GM18505 (cell line): ENCODE measurements at regions not wholly inside any gene's neighbourhood (a gene's known extent, or its start where the extent isn't known, plus 50 kb on each side); places are given as distances from the start of the nearest gene placed in this dataset.

Source experiments
- ATAC-seq: cut with Tn5 transposase; IDR thresholded peaks from one replicate; pipeline ENCODE4 v1.9.1; 2021; ENCODE audit not compliant: unreplicated experiment
- POLR2A ChIP-seq: IDR thresholded peaks from 4 replicates; pipeline ENCODE4 v1.6.1; 2011; ENCODE audit warnings: borderline replicate concordance; ENCODE audit not compliant: insufficient read depth, insufficient read length; ENCODE audit errors: extremely low read depth

DNA sequence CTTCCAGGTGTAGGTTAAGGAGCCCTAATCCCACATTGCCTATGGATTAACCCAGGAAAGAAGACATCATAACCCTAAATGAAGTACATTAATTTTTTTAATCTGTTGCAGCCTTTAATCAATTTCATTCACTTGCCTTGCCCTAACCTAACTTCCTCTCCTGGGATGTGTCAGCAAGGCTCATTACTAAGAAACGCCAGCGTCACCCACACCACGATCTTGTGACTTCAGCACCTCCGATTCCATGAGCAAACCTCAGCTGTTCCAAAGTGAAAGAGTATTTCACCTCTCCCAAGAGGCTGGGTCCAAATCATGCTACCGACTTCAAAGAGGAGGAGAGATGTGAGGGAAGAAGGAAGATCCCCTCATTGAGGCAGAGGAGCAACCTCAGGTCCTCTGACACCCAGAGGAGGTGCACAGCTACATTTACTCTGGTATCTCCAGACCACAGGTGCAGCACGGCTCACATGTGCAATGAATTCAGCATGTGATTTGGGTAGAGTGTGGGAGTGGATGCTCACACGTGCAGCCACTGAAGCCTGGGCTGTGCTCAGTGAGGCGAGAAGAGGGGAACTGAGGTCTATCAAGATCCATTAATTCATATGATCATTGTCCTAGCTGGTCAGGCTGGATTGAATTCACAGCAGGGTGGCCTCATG is 134.1 kb downstream of the SLC30A10 start:
- TF ChIP-seq POLR2A = no peak
- ATAC-seq = peak; percentile 81

DNA sequence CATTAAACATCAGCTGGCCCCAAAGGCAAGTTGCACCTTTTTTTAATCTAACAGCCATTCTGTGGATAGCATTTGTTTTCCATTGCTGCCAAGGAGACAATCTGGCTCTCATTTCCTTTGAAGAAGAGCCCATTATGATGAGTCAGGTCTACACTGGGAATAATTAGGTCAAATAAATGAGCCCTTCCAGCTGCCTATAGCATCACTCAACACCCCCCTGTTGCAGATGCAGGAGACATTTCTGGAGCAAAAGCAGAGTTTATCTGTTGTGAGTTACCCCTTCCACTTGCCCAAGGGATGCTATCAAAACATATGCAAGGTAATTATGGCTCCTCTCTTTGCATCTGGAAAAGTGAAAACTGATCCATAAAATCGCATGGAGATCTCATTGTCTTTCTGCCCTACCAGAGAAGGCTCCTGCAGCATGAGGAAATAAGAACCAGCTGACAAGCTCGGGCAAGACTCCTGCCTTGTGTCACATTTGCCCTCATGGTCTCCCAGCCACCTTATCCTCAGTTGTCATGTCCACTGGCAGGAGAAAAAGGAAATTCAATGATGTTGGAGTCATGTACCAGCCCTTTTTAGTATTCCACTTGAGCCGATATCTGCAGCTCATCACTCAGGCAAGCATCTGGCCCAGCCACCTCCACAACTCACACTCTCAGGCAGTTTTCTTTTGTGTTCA is 135.9 kb downstream of the SLC30A10 start:
- TF ChIP-seq POLR2A = no peak
- no peak for ATAC-seq

DNA sequence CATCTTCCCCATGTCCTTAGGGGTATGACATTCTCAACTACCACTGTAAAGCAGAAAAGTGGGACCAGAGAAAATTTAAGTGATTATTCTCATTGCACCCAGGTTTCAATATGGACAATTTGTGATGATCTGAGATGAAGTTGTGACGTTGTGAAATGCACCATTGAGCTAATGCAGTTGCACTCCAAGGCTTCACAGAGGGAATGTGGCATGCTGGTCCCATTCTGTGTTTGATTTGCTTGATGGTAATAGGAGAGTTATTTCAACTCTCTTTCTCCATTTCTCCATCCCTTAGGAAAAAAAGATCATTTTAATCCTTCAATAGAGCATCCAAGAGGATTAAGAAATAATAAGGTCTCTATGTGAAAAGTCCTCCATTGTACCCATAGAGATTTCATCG is 136.6 kb downstream of the SLC30A10 start:
- no peak for ATAC-seq
- no peak for TF ChIP-seq POLR2A

DNA sequence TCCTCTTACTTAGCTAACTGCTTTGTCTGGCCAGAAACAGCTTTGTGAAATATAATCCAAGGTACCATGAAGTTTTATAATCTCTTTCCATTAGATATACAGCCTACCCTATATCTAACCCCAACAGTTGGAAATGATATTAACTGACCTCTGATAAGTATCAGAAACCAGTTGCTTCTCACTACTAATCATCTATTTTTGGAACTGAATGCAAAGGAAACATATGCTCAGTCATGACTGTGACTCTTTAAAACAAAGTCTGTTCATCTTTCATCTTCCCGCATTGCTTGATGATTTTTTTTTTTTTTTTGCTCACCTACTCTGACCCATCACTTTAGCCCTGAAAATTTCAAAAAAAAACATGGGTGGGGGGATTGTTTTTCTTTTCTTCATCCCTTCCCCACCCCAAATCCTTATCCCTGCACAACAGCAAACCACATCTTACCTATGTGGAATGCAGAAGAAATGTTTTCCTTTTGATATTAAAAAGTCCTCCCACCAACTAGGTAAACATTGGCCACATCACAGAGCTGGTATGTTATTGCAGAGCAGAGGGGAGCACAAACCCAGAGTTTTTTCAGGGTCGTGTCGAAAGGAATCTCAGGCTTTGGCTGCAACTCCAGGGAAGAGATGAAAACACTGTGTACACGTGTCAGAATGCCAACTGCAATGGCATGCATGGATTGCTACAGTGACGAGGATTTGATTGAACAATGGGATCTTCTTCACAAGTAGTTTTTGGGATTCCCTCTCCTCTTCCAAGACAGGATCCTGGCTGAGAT is 137.3 kb downstream of the SLC30A10 start:
- ATAC-seq = no peak
- TF ChIP-seq POLR2A = no peak

DNA sequence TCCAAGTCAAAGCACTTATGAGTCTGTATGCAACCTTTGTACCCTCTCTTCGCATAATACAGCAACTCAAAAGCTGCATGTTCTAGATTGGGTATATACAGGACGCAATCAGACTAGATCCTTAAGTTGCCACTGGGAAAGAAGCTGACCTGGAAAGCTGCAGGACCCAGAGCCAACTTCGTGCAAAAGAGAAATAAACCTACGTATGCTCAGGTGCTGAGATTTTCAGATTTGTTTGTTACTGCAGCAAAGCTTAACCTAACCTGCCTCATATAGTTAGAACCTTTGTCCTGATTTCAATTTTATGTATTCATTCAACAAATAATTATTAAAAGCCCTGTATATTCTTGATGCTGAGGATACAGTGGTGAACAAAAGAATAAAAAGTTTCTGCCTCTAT is 139.7 kb downstream of the SLC30A10 start:
- TF ChIP-seq POLR2A = no peak
- ATAC-seq = no peak

DNA sequence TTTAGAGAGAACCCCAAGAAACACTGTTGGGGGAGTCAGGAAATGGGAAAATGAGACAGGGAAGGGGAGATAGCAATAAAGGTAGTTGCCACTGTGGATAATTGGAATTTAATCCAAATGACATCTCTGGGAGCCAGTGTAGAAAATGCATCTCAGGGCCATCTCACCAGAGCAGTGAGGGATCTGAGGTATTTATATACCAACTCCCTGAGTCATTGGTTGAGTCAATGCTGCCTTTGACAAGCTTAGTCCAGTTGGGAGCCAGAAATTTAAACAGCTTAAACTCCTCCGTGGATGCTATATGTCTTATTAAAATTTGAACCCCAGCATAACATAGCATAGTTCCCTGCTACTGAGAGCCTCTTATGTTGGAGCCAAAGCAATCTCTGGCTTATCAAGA is 140.3 kb downstream of the SLC30A10 start:
- no peak for TF ChIP-seq POLR2A
- ATAC-seq = no peak

DNA sequence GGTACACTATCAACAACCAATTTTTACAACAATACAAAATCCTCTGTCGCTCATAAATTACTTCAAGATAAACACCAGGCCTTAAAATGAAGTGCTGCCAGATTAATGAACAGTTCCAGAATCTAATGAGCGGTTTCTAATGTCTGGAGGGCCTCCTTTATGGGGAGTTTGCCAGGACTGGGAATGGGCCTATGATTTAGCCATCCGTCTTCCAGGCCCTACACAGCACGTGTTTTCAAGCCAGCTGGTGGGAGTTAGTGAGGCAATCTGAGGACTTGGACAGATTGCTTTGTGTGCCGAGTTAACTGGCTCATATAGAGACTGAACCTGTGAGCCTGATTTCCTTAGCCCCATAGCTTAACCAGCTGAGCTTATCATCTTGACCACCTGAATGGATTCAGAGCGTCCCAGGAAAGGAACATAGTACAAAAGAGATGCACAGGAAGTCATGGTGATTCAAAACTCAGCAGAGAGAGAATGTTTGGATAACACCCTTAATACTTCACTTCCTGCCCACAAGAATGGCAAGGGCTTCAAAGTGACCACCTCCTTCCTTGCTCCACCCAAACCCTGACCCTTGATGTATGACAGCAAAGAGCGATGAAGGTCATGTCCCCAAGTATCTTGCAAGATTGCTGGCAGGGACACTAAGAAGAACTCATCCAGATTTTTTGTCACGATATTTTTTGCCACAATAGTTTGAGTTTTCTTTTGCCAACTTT is 143.5 kb downstream of the SLC30A10 start:
- TF ChIP-seq POLR2A = no peak
- no peak for ATAC-seq

DNA sequence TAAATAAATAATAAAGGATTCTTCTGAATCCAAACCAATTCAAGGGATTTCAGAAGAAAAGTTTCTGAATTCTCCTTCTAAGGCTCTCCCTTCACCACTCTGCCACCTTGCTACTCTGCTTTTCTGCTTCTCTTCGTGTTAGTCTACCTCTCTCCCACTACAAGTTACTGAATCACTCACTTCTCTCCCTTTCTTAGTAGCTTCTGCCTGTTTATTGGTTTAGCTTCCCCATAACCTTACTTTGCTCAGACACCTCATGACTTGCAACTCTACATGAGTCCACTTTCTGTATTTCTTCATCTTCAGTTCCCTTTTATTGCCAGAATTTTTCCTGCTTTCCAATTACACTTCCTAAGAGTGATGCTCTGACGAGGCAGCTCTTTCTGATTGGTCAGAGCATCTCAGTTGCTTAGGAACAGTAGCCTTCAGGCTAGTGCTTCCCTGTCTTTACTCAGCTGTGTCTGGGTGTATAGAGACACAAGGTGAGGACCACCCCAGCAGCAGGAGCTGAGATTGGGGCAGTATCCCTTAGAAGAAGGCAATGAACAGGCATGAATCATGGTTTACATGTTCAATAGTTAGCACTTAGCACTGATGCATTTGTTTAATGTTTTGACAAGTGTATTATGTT is 144.6 kb downstream of the SLC30A10 start:
- no peak for ATAC-seq
- no peak for TF ChIP-seq POLR2A

DNA sequence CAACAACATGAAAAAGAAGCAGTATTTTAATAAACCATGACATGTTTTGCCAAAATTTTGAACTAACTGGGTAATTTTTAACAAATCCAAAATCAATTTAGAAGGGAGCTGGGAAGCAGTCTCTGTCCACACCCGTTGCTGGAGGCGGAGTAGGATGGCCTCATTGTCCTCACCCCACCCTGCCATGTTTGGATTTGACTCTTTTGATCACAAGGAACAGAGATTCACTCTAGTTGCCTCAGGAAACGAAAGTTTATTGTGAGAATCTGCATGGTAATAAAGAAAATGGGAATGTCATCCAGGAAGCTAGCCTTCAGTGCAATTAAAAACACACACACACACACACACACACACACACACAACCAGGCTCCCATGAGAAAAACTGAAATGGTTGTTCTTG is 145.4 kb downstream of the SLC30A10 start:
- no peak for TF ChIP-seq POLR2A
- ATAC-seq = no peak

DNA sequence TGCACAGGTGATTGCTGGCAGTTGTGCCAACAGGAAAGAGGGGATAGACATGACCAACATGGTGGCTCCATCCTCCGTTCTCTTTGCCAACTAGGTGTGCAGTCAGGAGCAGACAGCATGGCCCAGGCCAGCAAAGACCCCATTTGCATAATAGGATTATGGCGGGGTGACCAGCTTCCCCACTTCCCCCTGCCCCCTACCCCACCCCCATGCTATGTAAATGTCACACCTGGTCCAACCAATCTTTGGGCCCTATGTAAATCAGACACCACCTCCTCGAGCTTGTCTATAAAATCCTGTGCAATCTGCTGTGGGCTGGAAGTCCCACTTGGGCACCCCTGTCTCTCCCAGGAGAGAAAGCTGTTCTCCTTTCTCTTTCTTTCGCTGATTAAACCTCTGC is 146.0 kb downstream of the SLC30A10 start:
- ATAC-seq = no peak
- no peak for TF ChIP-seq POLR2A

DNA sequence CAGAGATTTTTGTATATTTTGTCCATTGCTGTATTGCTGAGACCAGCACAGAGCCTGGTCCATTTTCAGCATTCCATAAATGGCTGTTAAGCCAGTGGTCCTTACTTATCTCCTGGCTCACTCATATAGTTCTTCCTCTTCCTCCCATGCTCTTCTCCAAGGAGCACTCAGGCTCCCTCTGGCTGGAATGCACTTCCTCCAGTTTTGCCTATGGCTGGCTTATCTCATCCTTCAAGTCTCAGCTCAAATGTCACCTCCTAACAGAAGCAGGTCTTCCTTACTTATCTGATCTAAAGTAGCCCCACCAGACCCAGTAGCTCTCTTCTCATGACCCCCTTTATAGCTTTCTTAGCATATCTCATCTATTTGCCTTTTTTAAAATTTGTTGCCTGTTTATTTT is 146.9 kb downstream of the SLC30A10 start:
- ATAC-seq = no peak
- no peak for TF ChIP-seq POLR2A

DNA sequence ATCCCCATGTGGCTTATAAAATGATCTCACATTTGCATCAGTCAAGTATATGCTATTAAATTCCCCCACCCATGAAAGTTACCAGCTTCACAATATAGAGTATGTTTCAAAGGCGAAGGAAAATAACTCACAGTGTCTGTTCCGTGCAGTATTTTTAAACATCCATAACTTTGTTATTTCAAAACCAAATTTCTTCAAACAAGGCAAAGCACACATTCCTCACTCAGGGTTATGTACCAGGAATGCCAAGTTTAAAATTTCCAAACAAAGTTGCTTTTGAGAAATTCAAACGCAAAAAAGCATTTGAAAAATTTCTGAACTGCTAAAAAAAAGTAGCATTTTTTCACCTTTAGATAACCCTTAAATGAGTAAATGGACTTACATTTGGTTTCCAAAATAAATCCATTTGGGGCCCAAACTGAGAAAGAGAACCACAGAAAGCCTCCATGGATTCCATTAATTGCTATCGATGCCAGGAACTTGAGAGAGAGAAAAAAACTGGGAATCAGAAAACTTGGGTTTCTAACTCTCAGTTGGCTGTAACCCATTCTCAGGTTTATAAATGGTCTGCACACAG is 149.5 kb downstream of the SLC30A10 start:
- TF ChIP-seq POLR2A = no peak
- ATAC-seq = no peak
